ENCODE measurements at regions not wholly inside any gene's neighbourhood (a gene's known extent, or its start where the extent isn't known, plus 50 kb on each side); places are given as distances from the start of the nearest gene placed in this dataset.
A peak's percentile ranks its signal among the peaks of the same experiment; 100 is the strongest.

DNA sequence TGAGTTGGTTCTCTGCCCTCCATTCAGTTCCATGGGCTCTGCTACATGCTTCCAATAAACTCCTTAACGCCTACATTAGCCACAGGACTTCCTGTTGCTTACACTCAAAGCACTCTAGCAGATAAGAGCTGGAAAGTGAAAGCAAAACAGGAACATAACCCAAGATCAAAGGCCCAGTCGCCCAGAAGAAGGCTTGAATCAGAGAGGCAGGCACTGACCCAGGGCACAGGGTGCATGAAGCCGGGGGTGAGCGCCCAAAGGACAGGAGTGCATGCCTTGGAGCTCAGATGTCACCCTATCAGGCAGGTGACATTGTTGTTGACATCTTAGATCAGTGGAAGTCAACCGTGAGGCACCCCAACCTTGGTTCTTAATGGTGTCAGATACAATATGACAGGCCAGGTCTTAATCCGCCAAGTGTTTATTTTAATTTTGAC lies 235.1 kb downstream of the UACA start (continued):
- TF ChIP-seq USF1 (IDR thresholded peaks at IDR 0.05; ENCODE audit: borderline replicate concordance, extremely low read length, insufficient read depth, low read depth, low read length) (no peak), POLR2A (IDR thresholded peaks at IDR 0.05; ENCODE audit: low read depth, low read length) (peak; percentile 71), SPI1 (IDR thresholded peaks at IDR 0.05; ENCODE audit: borderline replicate concordance, insufficient read depth, low read depth, low read length) (peak; percentile 30; the same call in 1 of the 2 replicates), IRF5 (IDR thresholded peaks at IDR 0.05; ENCODE audit: borderline replicate concordance) (no peak), CHD2 (IDR thresholded peaks at IDR 0.05; ENCODE audit: borderline replicate concordance, low read depth, low read length) (no peak), CBX3 (IDR thresholded peaks at IDR 0.05; ENCODE audit: borderline replicate concordance, low read depth) (no peak), CHD1 (IDR thresholded peaks at IDR 0.05; ENCODE audit: low read depth, low read length) (no peak), CHD4 (IDR thresholded peaks at IDR 0.05) (no peak), PAX5 (IDR thresholded peaks at IDR 0.05; ENCODE audit: borderline replicate concordance, low read depth, low read length) (no peak), ASH2L (IDR thresholded peaks at IDR 0.05; ENCODE audit: borderline replicate concordance, low read depth) (peak; percentile 56; the same call in 1 of the 2 replicates), TBL1XR1 (IDR thresholded peaks at IDR 0.05; ENCODE audit: low read depth, low read length) (no peak), ZZZ3 (IDR thresholded peaks at IDR 0.05; ENCODE audit: control insufficient read depth, insufficient read length, low read depth) (no peak), NRF1 (conservative IDR thresholded peaks at IDR 0.05; ENCODE audit: low read depth, low read length) (no peak), ZNF384 (IDR thresholded peaks at IDR 0.05; ENCODE audit: borderline replicate concordance, low read depth, low read length) (no peak), ZSCAN29 (IDR thresholded peaks at IDR 0.05) (no peak), YY1 (IDR thresholded peaks at IDR 0.05; ENCODE audit: low read depth, low read length) (no peak), NBN (IDR thresholded peaks at IDR 0.05) (peak; percentile 29; the same call in 1 of the 2 replicates), EED (IDR thresholded peaks at IDR 0.05; ENCODE audit: low read depth) (peak; percentile 62), CUX1 (IDR thresholded peaks at IDR 0.05; ENCODE audit: insufficient replicate concordance, low read depth, low read length) (no peak), RAD21 (IDR thresholded peaks at IDR 0.05; ENCODE audit: insufficient read depth, low read depth, low read length) (no peak), IKZF1 (conservative IDR thresholded peaks at IDR 0.05) (peak; percentile 57)
- TF ChIP-seq, protein P1, sequence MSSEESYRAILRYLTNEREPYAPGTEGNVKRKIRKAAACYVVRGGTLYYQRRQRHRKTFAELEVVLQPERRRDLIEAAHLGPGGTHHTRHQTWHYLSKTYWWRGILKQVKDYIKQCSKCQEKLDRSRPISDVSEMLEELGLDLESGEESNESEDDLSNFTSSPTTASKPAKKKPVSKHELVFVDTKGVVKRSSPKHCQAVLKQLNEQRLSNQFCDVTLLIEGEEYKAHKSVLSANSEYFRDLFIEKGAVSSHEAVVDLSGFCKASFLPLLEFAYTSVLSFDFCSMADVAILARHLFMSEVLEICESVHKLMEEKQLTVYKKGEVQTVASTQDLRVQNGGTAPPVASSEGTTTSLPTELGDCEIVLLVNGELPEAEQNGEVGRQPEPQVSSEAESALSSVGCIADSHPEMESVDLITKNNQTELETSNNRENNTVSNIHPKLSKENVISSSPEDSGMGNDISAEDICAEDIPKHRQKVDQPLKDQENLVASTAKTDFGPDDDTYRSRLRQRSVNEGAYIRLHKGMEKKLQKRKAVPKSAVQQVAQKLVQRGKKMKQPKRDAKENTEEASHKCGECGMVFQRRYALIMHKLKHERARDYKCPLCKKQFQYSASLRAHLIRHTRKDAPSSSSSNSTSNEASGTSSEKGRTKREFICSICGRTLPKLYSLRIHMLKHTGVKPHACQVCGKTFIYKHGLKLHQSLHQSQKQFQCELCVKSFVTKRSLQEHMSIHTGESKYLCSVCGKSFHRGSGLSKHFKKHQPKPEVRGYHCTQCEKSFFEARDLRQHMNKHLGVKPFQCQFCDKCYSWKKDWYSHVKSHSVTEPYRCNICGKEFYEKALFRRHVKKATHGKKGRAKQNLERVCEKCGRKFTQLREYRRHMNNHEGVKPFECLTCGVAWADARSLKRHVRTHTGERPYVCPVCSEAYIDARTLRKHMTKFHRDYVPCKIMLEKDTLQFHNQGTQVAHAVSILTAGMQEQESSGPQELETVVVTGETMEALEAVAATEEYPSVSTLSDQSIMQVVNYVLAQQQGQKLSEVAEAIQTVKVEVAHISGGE (CRISPR knock-in tag; IDR thresholded peaks at IDR 0.05), result no peak
